GM10248 (cell line): ENCODE measurements at regions not wholly inside any gene's neighbourhood (a gene's known extent, or its start where the extent isn't known, plus 50 kb on each side); places are given as distances from the start of the nearest gene placed in this dataset.

Experiments used
- CTCF ChIA-PET: fragments of 300-600 bp; sonication (Branson Sonifier 250); formaldehyde crosslinking; extraction: SDS; loops from one replicate; lab custom pipeline; 2021; ENCODE audit warnings: antibody characterized with exemption; lab: Yijun Ruan, JAX
- POLR2A ChIA-PET: fragments of 350-650 bp; sonication (Branson Sonifier 250); formaldehyde crosslinking; extraction: SDS; loops from one replicate; lab custom pipeline; 2020; ENCODE audit warnings: antibody characterized with exemption; lab: Yijun Ruan, JAX
- DNase-seq: peaks from one replicate; pipeline ENCODE4 v3.0.0; 2012; ENCODE audit errors: extremely low spot score
- CTCF ChIP-seq: IDR thresholded peaks from 2 replicates; pipeline ENCODE4 v1.5.1; 2012; ENCODE audit warnings: mild to moderate bottlenecking, low read depth; ENCODE audit errors: extremely low read depth, missing control alignments, control extremely low read depth

GRCh38 chr13:83810136-83810535, 72.1 kb downstream of the SLITRK1 start:
- TF ChIP-seq CTCF, result no peak
- DNase-seq, result no peak
- ChIA-PET POLR2A (no interaction called here), CTCF (interaction anchor here (0.8 kb wide), 1 partner anchor 21 kb away, joined by 3 read pairs; no protein-coding TSS in a partner anchor)

- CTCF ChIA-PET, result no interaction called here
- POLR2A ChIA-PET, result no interaction called here
- TF ChIP-seq CTCF, result no peak
- no peak for DNase-seq
Observed at GRCh38 chr13:83804356-83804962, 77.8 kb downstream of the SLITRK1 start.

GRCh38 chr13:83798731-83799130, 83.5 kb downstream of the SLITRK1 start:
- no peak for TF ChIP-seq CTCF
- ChIA-PET CTCF (no interaction called here), POLR2A (no interaction called here)
- DNase-seq, result no peak

GRCh38 chr13:83796364-83796763, 85.9 kb downstream of the SLITRK1 start:
- no peak for DNase-seq
- TF ChIP-seq CTCF, result no peak
- POLR2A ChIA-PET, result no interaction called here
- CTCF ChIA-PET, result interaction anchor here (0.9 to 1.3 kb wide), 2 partner anchors 11 to 17 kb away, joined by 3 read pairs; no protein-coding TSS in a partner anchor

- ChIA-PET CTCF (no interaction called here), POLR2A (no interaction called here)
- TF ChIP-seq CTCF, result no peak
- no peak for DNase-seq
Observed at GRCh38 chr13:83794583-83794982, 87.7 kb downstream of the SLITRK1 start.

- ChIA-PET POLR2A (no interaction called here), CTCF (interaction anchor here (1.2 kb wide), 1 partner anchor 12 kb away, joined by 5 read pairs; no protein-coding TSS in a partner anchor)
- no peak for TF ChIP-seq CTCF
- DNase-seq, result no peak
Observed at GRCh38 chr13:83780227-83780626, 102.0 kb downstream of the SLITRK1 start.
